T-helper 2 cell (primary cell): ENCODE measurements at regions not wholly inside any gene's neighbourhood (a gene's known extent, or its start where the extent isn't known, plus 50 kb on each side); places are given as distances from the start of the nearest gene placed in this dataset.
"Not testable (repeated sequence)": the region's sequence is repeated elsewhere in the genome, so short reads cannot be mapped to it uniquely, and the experiment has no call there.

ENCODE experiments used
- DNase-seq, 5 experiments: peaks; one replicate each; pipeline versions ENCODE4 v3.0.0 to v3.0.0-alpha.2; 2012 to 2022

GRCh38 chr10:63929831-63930467 is 408.7 kb downstream of the REEP3 start:
- DNase-seq: no peak

- no peak for DNase-seq
These were observed 409.4 kb downstream of the REEP3 start for GRCh38 chr10:63930584-63930983.

DNA sequence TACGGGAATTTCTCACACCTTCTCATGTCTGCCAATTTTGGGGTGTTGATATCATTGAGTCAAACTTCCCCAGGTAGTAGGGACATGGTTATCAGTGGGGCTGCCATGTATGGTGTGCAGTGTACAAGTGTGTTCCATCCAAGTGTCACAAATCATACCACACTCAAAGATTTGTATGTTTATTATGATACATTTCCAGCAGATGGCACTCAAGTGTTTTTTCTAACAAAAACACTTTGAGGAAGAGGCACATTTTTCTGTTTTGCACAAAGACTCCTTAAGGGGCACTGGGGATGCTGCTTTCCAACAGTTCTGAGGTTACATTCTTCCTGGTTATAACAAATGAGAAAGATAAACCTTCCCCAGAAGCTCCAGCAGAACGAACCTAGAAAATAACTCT is 414.5 kb downstream of the REEP3 start:
- DNase-seq: no peak

GRCh38 chr10:63940277-63940922 is 419.2 kb downstream of the REEP3 start:
- DNase-seq: no peak

DNA sequence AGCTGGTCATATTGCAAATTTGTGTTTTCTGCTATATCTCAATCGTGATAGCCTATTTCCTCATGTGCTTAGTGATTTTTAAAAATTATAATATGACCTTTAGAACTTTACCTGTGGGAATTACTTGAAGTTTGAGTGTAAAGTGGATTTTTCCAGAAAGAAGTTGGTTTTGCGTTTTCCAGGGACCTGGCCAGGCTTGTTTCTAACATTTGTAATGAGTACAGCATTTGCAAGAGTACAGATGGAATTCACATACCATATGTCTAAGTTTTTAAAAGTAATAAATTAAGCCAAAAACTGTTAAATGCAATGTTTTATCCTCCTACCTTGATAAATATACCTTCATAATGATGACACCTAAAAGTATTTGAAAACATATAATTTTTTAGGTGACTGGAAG is 443.2 kb downstream of the REEP3 start:
- no peak for DNase-seq

- no peak for DNase-seq
These were observed 444.6 kb downstream of the REEP3 start for GRCh38 chr10:63965846-63966245.

DNA sequence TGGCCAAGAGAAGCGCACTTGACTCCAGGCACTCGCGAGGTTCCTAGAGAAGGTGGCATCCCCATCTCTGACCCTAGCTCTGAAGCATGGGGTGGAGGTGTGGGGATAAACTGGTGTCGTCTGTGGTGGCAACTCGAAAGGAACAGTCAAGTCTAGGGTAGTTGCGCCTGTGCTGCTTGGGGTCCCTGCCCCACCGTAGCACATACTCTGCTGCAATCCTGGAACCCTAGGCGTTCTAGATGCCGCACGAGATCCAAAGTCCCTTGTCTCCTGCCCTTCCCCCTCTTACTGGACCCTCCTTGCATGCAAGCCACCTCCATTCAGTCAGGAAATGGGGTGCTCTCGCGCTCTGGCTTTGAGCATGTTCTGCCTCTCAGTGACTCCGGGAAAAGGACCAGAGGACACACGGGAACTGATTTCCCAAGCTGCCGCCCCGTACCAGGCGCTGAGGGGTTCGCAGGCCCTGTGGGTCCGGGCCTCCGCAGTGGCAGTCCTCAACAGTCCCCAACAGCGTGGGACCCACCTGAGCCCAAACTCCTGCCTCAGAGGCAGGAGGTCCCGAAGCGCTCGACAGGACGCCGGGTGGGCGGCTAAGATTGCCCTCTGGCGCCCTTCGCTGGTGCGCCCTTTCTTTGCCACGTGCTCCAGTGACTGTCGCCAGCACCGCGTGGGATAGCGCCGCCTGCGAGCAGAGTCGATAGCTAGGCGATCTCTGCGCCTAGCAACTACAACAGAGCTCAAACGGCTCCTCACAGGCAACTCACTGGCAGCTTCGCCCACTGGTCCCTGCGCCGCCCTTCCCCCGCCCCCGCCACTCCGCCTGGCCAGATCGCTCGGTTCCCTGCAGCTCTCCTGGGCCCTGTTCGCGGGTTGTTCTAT is 452.0 kb downstream of the REEP3 start:
- no peak for DNase-seq

GRCh38 chr10:63976538-63976937 is 455.3 kb downstream of the REEP3 start:
- peak in 1 of 5 experiments; percentile 27 for DNase-seq

DNA sequence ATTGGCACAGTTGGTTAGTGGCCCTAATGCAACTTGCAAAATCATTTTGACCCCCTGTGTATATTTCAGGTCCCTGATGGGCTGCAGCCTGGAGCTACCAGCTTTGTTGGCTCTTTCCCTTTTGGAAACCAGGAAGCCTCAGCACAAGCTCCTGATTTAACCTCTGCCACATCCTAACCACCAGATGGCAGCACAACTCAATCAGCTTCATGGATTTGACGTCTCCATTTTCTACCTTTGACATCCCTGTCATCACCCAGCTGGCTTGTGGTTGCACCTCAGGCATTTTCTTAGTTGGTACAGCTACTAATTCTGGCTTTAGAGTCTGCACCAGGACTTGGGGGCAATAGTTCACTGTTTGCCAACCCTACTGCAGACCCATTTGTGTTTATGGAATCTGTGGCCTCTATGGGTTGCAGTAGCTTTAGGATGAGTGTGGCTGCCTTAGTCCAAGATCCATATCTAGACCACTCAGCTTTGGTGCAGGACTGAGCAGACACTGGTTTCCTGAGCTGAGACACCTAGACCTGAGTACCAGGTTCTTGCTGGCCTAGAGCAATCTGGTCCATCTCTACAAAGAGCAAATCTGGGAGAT is 456.2 kb downstream of the REEP3 start:
- DNase-seq: peak in 1 of 5 experiments; percentile 50

DNA sequence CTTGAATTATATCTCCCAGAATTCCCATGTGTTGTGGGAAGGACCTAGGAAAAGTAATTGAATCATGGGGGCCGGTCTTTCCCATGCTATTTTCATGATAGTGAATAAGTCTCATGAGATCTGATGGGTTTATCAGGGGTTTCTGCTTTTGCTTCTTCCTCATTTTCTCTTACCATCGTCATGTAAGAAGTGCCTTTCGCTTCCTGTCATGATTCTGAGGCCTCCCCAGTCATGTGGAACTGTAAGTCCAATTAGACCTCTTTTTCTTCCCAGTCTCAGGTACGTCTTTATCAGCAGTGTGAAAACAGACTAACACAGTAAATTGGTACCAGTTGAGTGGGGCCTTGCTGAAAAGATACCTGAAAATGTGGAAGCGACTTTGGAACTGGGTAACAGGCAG is 459.7 kb downstream of the REEP3 start:
- DNase-seq: not testable (repeated sequence)

DNA sequence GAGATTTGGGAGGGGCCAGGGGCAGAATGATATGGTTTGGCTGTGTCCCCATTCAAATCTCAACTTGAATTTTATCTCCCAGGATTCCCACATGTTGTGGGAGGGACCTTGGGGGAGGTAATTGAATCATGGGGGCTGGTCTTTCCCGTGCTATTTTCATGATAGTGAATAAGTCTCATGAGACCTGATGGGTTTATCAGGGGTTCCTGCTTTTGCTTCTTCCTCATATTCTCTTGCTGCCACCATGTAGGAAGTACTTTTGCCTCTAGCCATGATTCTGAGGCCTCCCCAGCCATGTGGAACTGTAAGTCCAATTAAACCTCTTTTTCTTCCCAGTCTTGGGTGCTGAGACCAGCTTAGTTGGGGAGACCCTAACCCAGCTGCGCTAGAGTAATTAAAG is 462.9 kb downstream of the REEP3 start:
- not testable (repeated sequence) for DNase-seq

DNA sequence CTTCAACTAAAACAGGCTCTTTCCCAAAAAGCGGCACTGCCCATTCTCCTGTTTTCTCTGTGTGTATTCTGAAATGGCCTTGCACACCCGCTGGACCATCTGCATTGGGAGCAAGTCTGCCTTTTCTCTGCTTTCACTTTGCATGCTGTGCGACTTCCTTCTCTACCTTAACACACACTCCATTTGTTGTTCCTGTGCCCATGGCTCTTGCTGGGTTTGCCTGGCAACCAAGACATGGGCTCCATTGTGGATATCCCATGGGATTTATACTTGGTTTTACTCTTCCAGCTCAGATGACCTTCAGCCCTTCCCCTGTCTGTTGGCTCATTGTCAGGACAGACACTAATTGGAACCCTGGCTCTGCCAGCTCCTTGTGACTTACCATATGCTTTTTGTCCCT is 465.3 kb downstream of the REEP3 start:
- DNase-seq: no peak

- no peak for DNase-seq
These were observed 466.0 kb downstream of the REEP3 start for GRCh38 chr10:63987212-63987611.

- no peak for DNase-seq
These were observed 473.2 kb downstream of the REEP3 start for GRCh38 chr10:63994371-63994770.

GRCh38 chr10:64007157-64007556 is 486.0 kb downstream of the REEP3 start:
- no peak for DNase-seq

DNA sequence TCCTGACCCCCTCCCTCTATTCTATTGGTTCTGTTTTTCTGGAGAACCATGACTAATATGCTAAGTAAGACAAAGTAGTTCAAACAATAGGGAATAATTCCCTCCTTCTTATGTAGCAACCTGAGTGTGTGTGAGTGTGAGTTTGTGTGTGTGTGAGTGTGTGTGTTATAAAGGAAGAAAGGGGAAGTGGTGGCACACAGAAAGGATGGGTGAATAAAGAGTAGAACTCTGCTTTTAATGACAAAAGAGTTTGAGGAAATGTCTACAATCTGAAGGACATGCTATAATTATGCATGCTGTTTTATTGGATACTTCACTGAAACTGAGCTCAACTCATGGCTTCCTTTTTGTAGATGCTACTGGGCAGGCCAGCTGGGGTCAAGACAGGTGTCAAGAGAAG is 489.5 kb downstream of the REEP3 start:
- no peak for DNase-seq

- no peak for DNase-seq
These were observed 490.9 kb downstream of the REEP3 start for GRCh38 chr10:64011912-64012714.

DNA sequence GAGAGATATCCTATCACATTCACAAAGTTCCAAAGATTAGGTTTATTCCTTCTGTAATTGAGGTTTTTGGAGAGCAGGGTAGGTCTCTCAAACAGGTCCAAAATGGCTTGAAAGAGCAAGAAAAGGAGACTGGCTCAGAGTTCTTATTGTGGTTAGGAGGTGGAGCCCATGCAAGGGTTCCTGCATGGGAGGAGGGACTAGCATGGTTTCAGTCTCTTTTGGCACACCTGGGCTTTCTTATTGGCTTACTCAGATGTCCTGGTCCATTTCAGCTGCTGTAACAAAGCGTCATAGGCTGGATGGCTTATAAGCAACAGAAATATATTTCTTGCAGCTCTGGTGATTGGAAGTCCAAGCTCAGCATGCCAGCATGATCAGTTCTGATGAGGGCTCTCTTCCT is 493.1 kb downstream of the REEP3 start:
- no peak for DNase-seq

GRCh38 chr10:64023926-64024470 is 502.8 kb downstream of the REEP3 start:
- no peak for DNase-seq

GRCh38 chr10:64033711-64034110 is 512.5 kb downstream of the REEP3 start:
- no peak for DNase-seq

DNA sequence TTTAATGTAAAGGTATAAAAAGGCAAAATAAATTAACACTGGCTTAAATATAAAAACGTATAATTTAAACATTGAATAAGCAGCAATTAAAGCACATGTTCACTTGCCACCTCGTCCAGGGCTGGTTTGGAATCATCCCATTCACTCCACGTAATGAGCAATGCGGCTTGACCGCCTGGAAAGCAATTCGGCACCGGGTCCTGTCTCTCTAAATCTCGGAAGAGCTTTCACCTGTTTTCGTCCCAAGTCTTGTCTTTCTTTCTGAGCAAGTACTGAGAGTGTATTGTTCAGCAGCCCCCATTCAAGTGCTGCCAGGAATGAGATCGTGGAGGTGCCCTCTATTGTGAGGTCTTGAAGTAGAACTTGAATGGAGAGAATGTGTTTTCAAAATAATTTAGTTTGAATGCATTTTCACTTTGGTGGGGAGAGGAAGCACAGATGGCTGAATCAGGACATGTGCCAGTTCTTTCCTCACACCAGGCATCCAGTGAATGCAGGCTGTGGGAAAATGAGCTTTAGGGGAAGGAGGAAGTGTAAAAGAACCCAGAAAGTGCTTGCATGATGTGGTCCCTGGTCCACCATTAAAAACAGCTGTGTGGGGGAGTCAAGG is 515.2 kb downstream of the REEP3 start:
- DNase-seq: no peak
